A549 (cell line): ENCODE measurements at regions not wholly inside any gene's neighbourhood (a gene's known extent, or its start where the extent isn't known, plus 50 kb on each side); places are given as distances from the start of the nearest gene placed in this dataset.

Experiments used
- CEBPB ChIP-seq, 2 experiments: fragments of >200 bp in 1 of 2; sonication (Bioruptor Twin) in 1 of 2; formaldehyde crosslinking in 1 of 2; IDR thresholded peaks; 2 replicates each; pipeline ENCODE4 v1.6.1; 2012 to 2016
- CHD2 ChIP-seq: fragments of 150-350 bp; IDR thresholded peaks from 2 replicates; pipeline ENCODE4 v1.6.1; 2014; ENCODE audit warnings: low read length; ENCODE audit not compliant: partially characterized antibody
- MYC ChIP-seq: IDR thresholded peaks from 2 replicates; pipeline ENCODE4 v1.6.1; 2012; ENCODE audit warnings: mild to moderate bottlenecking, inconsistent platforms, low read length, improper control_type of control experiment, borderline replicate concordance
- NR3C1 ChIP-seq: fragments of >200 bp; sonication (Bioruptor Twin); formaldehyde crosslinking; IDR thresholded peaks from 3 replicates; pipeline ENCODE4 v1.6.1; 2017
- RAD21 ChIP-seq, 2 experiments: fragments of >200 bp in 1 of 2; sonication (Bioruptor Twin) in 1 of 2; formaldehyde crosslinking in 1 of 2; IDR thresholded peaks in 1 of 2; conservative IDR thresholded peaks in 1 of 2; 2 replicates in 1 of 2; 3 replicates in 1 of 2; pipeline ENCODE4 v1.6.1; 2012 to 2018; ENCODE audit warnings: inconsistent platforms in 1 of 2
- RCOR1 ChIP-seq: fragments of 150-350 bp; IDR thresholded peaks from 2 replicates; pipeline ENCODE4 v1.6.1; 2014; ENCODE audit warnings: antibody characterized with exemption, low read length, low read depth
- TF ChIP-seq, protein P1 (sequence below): fragments of >200 bp; sonication (Bioruptor Twin); formaldehyde crosslinking; IDR thresholded peaks from 3 replicates; pipeline ENCODE4 v1.5.1; 2016
- TF ChIP-seq, protein P2 (sequence below): fragments of 200-600 bp; sonication (generic); IDR thresholded peaks from 2 replicates; pipeline ENCODE4 v1.6.1; 2016; ENCODE audit warnings: antibody characterized with exemption, mild to moderate bottlenecking, moderate library complexity

- TF ChIP-seq RCOR1 (no peak), MYC (no peak), RAD21 (conservative IDR thresholded peaks at IDR 0.05 in 1 of 2, IDR thresholded peaks at IDR 0.05 in 1 of 2) (no peak), NR3C1 (no peak), CEBPB (IDR thresholded peaks at IDR 0.05) (no peak), CHD2 (no peak)
- TF ChIP-seq, protein P1, sequence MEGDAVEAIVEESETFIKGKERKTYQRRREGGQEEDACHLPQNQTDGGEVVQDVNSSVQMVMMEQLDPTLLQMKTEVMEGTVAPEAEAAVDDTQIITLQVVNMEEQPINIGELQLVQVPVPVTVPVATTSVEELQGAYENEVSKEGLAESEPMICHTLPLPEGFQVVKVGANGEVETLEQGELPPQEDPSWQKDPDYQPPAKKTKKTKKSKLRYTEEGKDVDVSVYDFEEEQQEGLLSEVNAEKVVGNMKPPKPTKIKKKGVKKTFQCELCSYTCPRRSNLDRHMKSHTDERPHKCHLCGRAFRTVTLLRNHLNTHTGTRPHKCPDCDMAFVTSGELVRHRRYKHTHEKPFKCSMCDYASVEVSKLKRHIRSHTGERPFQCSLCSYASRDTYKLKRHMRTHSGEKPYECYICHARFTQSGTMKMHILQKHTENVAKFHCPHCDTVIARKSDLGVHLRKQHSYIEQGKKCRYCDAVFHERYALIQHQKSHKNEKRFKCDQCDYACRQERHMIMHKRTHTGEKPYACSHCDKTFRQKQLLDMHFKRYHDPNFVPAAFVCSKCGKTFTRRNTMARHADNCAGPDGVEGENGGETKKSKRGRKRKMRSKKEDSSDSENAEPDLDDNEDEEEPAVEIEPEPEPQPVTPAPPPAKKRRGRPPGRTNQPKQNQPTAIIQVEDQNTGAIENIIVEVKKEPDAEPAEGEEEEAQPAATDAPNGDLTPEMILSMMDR = no peak
- TF ChIP-seq, protein P2, sequence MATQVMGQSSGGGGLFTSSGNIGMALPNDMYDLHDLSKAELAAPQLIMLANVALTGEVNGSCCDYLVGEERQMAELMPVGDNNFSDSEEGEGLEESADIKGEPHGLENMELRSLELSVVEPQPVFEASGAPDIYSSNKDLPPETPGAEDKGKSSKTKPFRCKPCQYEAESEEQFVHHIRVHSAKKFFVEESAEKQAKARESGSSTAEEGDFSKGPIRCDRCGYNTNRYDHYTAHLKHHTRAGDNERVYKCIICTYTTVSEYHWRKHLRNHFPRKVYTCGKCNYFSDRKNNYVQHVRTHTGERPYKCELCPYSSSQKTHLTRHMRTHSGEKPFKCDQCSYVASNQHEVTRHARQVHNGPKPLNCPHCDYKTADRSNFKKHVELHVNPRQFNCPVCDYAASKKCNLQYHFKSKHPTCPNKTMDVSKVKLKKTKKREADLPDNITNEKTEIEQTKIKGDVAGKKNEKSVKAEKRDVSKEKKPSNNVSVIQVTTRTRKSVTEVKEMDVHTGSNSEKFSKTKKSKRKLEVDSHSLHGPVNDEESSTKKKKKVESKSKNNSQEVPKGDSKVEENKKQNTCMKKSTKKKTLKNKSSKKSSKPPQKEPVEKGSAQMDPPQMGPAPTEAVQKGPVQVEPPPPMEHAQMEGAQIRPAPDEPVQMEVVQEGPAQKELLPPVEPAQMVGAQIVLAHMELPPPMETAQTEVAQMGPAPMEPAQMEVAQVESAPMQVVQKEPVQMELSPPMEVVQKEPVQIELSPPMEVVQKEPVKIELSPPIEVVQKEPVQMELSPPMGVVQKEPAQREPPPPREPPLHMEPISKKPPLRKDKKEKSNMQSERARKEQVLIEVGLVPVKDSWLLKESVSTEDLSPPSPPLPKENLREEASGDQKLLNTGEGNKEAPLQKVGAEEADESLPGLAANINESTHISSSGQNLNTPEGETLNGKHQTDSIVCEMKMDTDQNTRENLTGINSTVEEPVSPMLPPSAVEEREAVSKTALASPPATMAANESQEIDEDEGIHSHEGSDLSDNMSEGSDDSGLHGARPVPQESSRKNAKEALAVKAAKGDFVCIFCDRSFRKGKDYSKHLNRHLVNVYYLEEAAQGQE = no peak
Measured at GRCh38 chr7:10117815-10118214, 855.9 kb upstream of the PHF14 start.
